ENCODE measurements at regions not wholly inside any gene's neighbourhood (a gene's known extent, or its start where the extent isn't known, plus 50 kb on each side); places are given as distances from the start of the nearest gene placed in this dataset.

DNA sequence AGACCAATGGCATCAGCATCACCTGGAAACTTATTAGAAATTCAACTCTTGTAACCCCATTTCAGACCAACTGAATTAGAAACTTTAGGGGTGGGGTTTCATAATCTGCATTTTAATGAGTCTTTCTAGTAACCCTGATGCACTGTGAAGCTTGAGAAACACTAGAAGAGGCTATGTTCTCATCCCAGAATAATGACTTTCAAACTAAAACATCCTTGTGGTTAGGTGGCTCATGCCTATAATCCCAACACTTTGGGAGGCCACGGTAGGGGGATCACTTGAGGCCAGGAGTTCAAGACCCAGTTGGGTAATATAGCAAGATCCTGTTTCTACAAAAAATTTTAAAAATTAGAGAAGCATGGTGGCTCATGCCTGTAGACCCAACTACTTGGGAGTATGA is 402.4 kb downstream of the DLEU7 start:
- 90 to 91% methylated on average over 1 of the region's 1 CpG for WGBS, 2 donors
- no peaks in the 10 kb centered on the region for H3K9me3 ChIP-seq (ENCODE audit: control insufficient read depth in 2 of 2, insufficient read depth in 1 of 2, low read depth in 1 of 2, low read length in 1 of 2)
- H3K4me1 ChIP-seq (ENCODE audit: control insufficient read depth in 2 of 2, insufficient read depth in 2 of 2, low read length in 1 of 2), result no peaks in the 10 kb centered on the region
- no peaks in the 10 kb centered on the region for H3K27me3 ChIP-seq (ENCODE audit: control insufficient read depth in 1 of 2, insufficient read depth in 2 of 2, low read length in 2 of 2)
- H3K4me3 ChIP-seq (ENCODE audit: low read depth in 1 of 2, low read length in 2 of 2), result no peak overlapping the region
- no peaks in the 10 kb centered on the region for H3K36me3 ChIP-seq (ENCODE audit: control insufficient read depth in 2 of 2, insufficient read depth in 2 of 2, low read length in 1 of 2)
- no peak overlapping the region for H3K27ac ChIP-seq (ENCODE audit: low read depth in 2 of 2, low read length in 1 of 2)

DNA sequence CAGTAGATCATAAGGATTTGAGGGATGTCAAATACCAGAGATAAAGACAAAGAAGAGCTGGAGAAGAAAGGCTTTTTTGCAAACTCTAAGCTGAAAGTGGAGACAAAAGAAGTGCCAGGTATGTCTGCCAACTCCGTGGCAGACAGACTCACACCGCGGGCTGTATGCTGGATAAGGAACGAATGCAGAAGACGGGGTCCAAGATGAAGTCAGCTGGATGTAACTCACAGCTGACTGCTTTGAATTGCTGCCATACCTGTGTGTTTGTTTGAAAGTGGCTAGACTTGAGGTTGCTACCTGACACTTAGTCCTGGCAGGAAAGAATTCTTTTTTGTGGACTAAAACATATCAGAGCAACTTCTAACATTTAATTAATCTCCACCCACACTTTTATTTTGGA is 398.8 kb downstream of the DLEU7 start:
- H3K4me1 ChIP-seq (ENCODE audit: control insufficient read depth in 2 of 2, insufficient read depth in 2 of 2, low read length in 1 of 2), result peaks cover 0 to 2% of the 10 kb centered on the region in 2 donors
- no peaks in the 10 kb centered on the region for H3K9me3 ChIP-seq (ENCODE audit: control insufficient read depth in 2 of 2, insufficient read depth in 1 of 2, low read depth in 1 of 2, low read length in 1 of 2)

GRCh38 chr13:50446611-50447010 is 396.9 kb downstream of the DLEU7 start:
- Histone ChIP-seq H3K27ac (ENCODE audit: low read depth in 2 of 2, low read length in 1 of 2) (no peak overlapping the region), H3K9me3 (ENCODE audit: control insufficient read depth in 2 of 2, insufficient read depth in 1 of 2, low read depth in 1 of 2, low read length in 1 of 2) (no peaks in the 10 kb centered on the region), H3K4me1 (ENCODE audit: control insufficient read depth in 2 of 2, insufficient read depth in 2 of 2, low read length in 1 of 2) (peaks cover 2 to 3% of the 10 kb centered on the region in 2 donors), H3K4me3 (ENCODE audit: low read depth in 1 of 2, low read length in 2 of 2) (no peak overlapping the region), H3K36me3 (ENCODE audit: control insufficient read depth in 2 of 2, insufficient read depth in 2 of 2, low read length in 1 of 2) (no peaks in the 10 kb centered on the region), H3K27me3 (ENCODE audit: control insufficient read depth in 1 of 2, insufficient read depth in 2 of 2, low read length in 2 of 2) (no peaks in the 10 kb centered on the region)
- WGBS, 2 donors, result 87 to 91% methylated on average over 1 of the region's 1 CpG

More for the DNA sequence above, 398.8 kb downstream of the DLEU7 start:
- Histone ChIP-seq H3K36me3 (ENCODE audit: control insufficient read depth in 2 of 2, insufficient read depth in 2 of 2, low read length in 1 of 2) (no peaks in the 10 kb centered on the region), H3K4me3 (ENCODE audit: low read depth in 1 of 2, low read length in 2 of 2) (no peak overlapping the region), H3K27ac (ENCODE audit: low read depth in 2 of 2, low read length in 1 of 2) (no peak overlapping the region), H3K27me3 (ENCODE audit: control insufficient read depth in 1 of 2, insufficient read depth in 2 of 2, low read length in 2 of 2) (no peaks in the 10 kb centered on the region)
- WGBS, 2 donors, result 50 to 54% methylated on average over 5 of the region's 5 CpGs

- Histone ChIP-seq H3K4me1 (ENCODE audit: control insufficient read depth in 2 of 2, insufficient read depth in 2 of 2, low read length in 1 of 2) (peaks cover 2 to 8% of the 10 kb centered on the region in 2 donors), H3K9me3 (ENCODE audit: control insufficient read depth in 2 of 2, insufficient read depth in 1 of 2, low read depth in 1 of 2, low read length in 1 of 2) (no peaks in the 10 kb centered on the region), H3K27ac (ENCODE audit: low read depth in 2 of 2, low read length in 1 of 2) (no peak overlapping the region), H3K4me3 (ENCODE audit: low read depth in 1 of 2, low read length in 2 of 2) (no peak overlapping the region), H3K27me3 (ENCODE audit: control insufficient read depth in 1 of 2, insufficient read depth in 2 of 2, low read length in 2 of 2) (no peaks in the 10 kb centered on the region), H3K36me3 (ENCODE audit: control insufficient read depth in 2 of 2, insufficient read depth in 2 of 2, low read length in 1 of 2) (no peaks in the 10 kb centered on the region)
- 24 to 32% methylated on average over 1 of the region's 1 CpG for WGBS, 2 donors
These were observed 394.9 kb downstream of the DLEU7 start for GRCh38 chr13:50448535-50448998.

GRCh38 chr13:50449465-50449864 is 394.0 kb downstream of the DLEU7 start:
- H3K4me3 ChIP-seq (ENCODE audit: low read depth in 1 of 2, low read length in 2 of 2), result no peak overlapping the region
- no peak overlapping the region for H3K27ac ChIP-seq (ENCODE audit: low read depth in 2 of 2, low read length in 1 of 2)
- 89 to 99% methylated on average over 2 of the region's 2 CpGs for whole genome bisulfite sequencing, 2 donors
- no peaks in the 10 kb centered on the region for H3K27me3 ChIP-seq (ENCODE audit: control insufficient read depth in 1 of 2, insufficient read depth in 2 of 2, low read length in 2 of 2)
- peaks cover 2 to 8% of the 10 kb centered on the region in 2 donors for H3K4me1 ChIP-seq (ENCODE audit: control insufficient read depth in 2 of 2, insufficient read depth in 2 of 2, low read length in 1 of 2)
- no peaks in the 10 kb centered on the region for H3K36me3 ChIP-seq (ENCODE audit: control insufficient read depth in 2 of 2, insufficient read depth in 2 of 2, low read length in 1 of 2)
- no peaks in the 10 kb centered on the region for H3K9me3 ChIP-seq (ENCODE audit: control insufficient read depth in 2 of 2, insufficient read depth in 1 of 2, low read depth in 1 of 2, low read length in 1 of 2)

DNA sequence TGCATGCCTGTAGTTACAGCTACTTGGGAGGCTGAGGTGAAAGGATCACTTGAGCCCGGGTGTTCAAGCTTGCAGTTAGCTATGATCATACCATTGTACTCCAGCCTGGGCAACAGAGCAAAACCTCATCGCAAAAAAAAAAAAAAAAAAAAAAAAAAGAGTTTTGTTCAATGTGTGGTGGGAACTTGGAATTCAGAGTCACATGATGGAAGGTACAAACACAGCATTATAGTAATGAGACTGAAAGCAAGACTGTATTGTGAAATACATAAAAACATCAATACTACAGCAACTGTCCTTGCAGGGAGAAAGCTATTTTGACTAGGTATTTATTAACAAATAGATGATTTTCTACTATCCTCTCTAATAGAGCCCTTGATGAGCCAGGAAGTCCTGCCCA is 393.2 kb downstream of the DLEU7 start:
- no peak overlapping the region for H3K27ac ChIP-seq (ENCODE audit: low read depth in 2 of 2, low read length in 1 of 2)
- 84 to 96% methylated on average over 2 of the region's 2 CpGs for WGBS, 2 donors
- H3K36me3 ChIP-seq (ENCODE audit: control insufficient read depth in 2 of 2, insufficient read depth in 2 of 2, low read length in 1 of 2), result no peaks in the 10 kb centered on the region
- no peak overlapping the region for H3K4me3 ChIP-seq (ENCODE audit: low read depth in 1 of 2, low read length in 2 of 2)
- H3K4me1 ChIP-seq (ENCODE audit: control insufficient read depth in 2 of 2, insufficient read depth in 2 of 2, low read length in 1 of 2), result peaks cover 2 to 8% of the 10 kb centered on the region in 2 donors
- no peaks in the 10 kb centered on the region for H3K27me3 ChIP-seq (ENCODE audit: control insufficient read depth in 1 of 2, insufficient read depth in 2 of 2, low read length in 2 of 2)
- H3K9me3 ChIP-seq (ENCODE audit: control insufficient read depth in 2 of 2, insufficient read depth in 1 of 2, low read depth in 1 of 2, low read length in 1 of 2), result no peaks in the 10 kb centered on the region

DNA sequence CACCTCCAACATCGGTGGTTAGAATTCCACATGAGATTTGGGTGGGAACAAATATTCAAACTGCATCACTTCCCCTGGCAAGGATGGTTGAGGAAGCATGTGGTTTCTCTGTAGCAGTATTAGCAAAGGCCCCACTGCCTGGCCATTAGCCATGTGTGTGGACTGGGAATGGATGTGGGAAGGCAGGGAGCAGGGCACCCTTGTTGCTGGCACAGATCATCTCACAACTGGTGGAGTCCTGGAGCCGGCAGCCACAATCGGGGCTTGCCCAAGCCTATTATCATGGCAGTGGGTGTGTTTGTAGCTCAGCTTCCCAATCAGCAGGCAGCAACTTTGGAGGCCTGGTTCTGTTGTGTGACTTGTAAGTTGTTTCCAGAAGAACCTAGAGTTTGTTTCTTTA is 391.9 kb downstream of the DLEU7 start:
- no peak overlapping the region for H3K4me3 ChIP-seq (ENCODE audit: low read depth in 1 of 2, low read length in 2 of 2)
- no peaks in the 10 kb centered on the region for H3K36me3 ChIP-seq (ENCODE audit: control insufficient read depth in 2 of 2, insufficient read depth in 2 of 2, low read length in 1 of 2)
- no peak overlapping the region for H3K27ac ChIP-seq (ENCODE audit: low read depth in 2 of 2, low read length in 1 of 2)
- WGBS, 2 donors, result 68 to 75% methylated on average over 3 of the region's 3 CpGs
- peaks cover 2 to 11% of the 10 kb centered on the region in 2 donors for H3K4me1 ChIP-seq (ENCODE audit: control insufficient read depth in 2 of 2, insufficient read depth in 2 of 2, low read length in 1 of 2)
- H3K9me3 ChIP-seq (ENCODE audit: control insufficient read depth in 2 of 2, insufficient read depth in 1 of 2, low read depth in 1 of 2, low read length in 1 of 2), result no peaks in the 10 kb centered on the region
- no peaks in the 10 kb centered on the region for H3K27me3 ChIP-seq (ENCODE audit: control insufficient read depth in 1 of 2, insufficient read depth in 2 of 2, low read length in 2 of 2)

DNA sequence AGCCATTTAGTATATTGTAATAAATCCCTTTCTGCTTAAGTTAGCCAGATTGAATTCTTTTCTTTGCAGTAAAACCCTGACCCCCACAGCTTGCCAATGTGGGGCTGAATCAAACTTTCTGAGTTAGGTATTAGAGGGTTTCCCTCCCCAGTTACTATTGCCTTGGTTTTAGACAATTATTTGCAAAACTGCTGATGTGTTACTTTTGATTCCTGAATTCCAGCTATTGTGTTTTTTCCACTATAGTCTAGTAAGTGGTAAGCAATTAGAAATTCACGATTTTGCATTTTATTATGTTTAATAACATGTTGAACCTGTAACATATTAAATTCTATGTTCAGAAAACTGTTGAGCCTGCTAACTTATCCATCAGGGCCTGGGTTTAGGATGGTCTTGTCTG is 391.5 kb downstream of the DLEU7 start:
- Histone ChIP-seq H3K4me1 (ENCODE audit: control insufficient read depth in 2 of 2, insufficient read depth in 2 of 2, low read length in 1 of 2) (peaks cover 2 to 11% of the 10 kb centered on the region in 2 donors), H3K27me3 (ENCODE audit: control insufficient read depth in 1 of 2, insufficient read depth in 2 of 2, low read length in 2 of 2) (no peaks in the 10 kb centered on the region), H3K4me3 (ENCODE audit: low read depth in 1 of 2, low read length in 2 of 2) (no peak overlapping the region), H3K36me3 (ENCODE audit: control insufficient read depth in 2 of 2, insufficient read depth in 2 of 2, low read length in 1 of 2) (no peaks in the 10 kb centered on the region), H3K27ac (ENCODE audit: low read depth in 2 of 2, low read length in 1 of 2) (no peak overlapping the region), H3K9me3 (ENCODE audit: control insufficient read depth in 2 of 2, insufficient read depth in 1 of 2, low read depth in 1 of 2, low read length in 1 of 2) (no peaks in the 10 kb centered on the region)
- WGBS, 2 donors, result 90 to 95% methylated on average over 1 of the region's 1 CpG

DNA sequence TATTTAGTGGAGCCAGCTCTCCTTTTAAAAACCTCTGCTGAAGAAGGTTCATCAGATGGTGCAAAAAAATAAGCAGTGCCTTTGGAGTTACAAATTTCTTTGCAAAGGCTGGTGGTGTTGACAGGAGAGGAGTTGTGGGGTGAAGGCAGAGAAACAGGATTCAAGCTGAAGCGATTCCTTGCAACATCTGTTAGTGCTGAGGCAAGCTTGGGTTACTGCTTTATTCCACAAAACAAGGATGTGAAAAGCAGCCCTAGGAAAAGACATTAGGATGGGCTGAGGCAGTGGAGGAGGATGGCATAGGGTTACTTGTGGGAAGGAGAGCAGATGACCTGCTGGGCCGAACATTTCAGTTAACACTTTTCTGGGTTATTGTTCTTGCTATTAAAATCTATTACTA is 390.7 kb downstream of the DLEU7 start:
- no peaks in the 10 kb centered on the region for H3K36me3 ChIP-seq (ENCODE audit: control insufficient read depth in 2 of 2, insufficient read depth in 2 of 2, low read length in 1 of 2)

DNA sequence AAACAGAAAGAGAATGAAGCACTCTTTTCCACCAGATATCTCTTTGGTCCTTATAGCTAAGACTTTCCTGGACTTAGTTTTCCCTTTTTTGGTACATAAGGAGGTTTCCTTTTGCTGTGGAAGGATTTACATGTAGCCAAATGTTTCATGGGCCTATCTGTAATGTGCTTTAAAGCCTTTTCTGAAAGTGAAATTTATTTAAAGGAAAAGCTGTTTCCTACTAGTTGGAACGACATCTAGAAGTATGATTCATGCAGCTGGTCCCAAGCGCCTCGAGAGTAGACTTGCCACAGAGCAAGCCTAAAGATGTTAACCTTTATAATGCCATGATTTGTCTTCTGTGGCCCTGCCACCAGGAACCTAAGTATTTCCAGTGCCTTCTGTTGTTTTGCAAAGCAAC is 390.3 kb downstream of the DLEU7 start:
- H3K27me3 ChIP-seq (ENCODE audit: control insufficient read depth in 1 of 2, insufficient read depth in 2 of 2, low read length in 2 of 2), result no peaks in the 10 kb centered on the region
- WGBS, 2 donors, result 18 to 40% methylated on average over 3 of the region's 3 CpGs
- no peak overlapping the region for H3K4me3 ChIP-seq (ENCODE audit: low read depth in 1 of 2, low read length in 2 of 2)
- peaks cover under 1 to 11% of the 10 kb centered on the region in 2 donors for H3K4me1 ChIP-seq (ENCODE audit: control insufficient read depth in 2 of 2, insufficient read depth in 2 of 2, low read length in 1 of 2)
- H3K9me3 ChIP-seq (ENCODE audit: control insufficient read depth in 2 of 2, insufficient read depth in 1 of 2, low read depth in 1 of 2, low read length in 1 of 2), result no peaks in the 10 kb centered on the region
- no peak overlapping the region for H3K27ac ChIP-seq (ENCODE audit: low read depth in 2 of 2, low read length in 1 of 2)
- H3K36me3 ChIP-seq (ENCODE audit: control insufficient read depth in 2 of 2, insufficient read depth in 2 of 2, low read length in 1 of 2), result no peaks in the 10 kb centered on the region

More for the DNA sequence above, 390.7 kb downstream of the DLEU7 start:
- WGBS, 2 donors, result 70 to 80% methylated on average over 2 of the region's 2 CpGs
- H3K4me3 ChIP-seq (ENCODE audit: low read depth in 1 of 2, low read length in 2 of 2), result no peak overlapping the region
- no peaks in the 10 kb centered on the region for H3K27me3 ChIP-seq (ENCODE audit: control insufficient read depth in 1 of 2, insufficient read depth in 2 of 2, low read length in 2 of 2)
- H3K4me1 ChIP-seq (ENCODE audit: control insufficient read depth in 2 of 2, insufficient read depth in 2 of 2, low read length in 1 of 2), result peaks cover 2 to 11% of the 10 kb centered on the region in 2 donors
- H3K9me3 ChIP-seq (ENCODE audit: control insufficient read depth in 2 of 2, insufficient read depth in 1 of 2, low read depth in 1 of 2, low read length in 1 of 2), result no peaks in the 10 kb centered on the region
- H3K27ac ChIP-seq (ENCODE audit: low read depth in 2 of 2, low read length in 1 of 2), result no peak overlapping the region
